PC-3 (cell line): ENCODE measurements at regions not wholly inside any gene's neighbourhood (a gene's known extent, or its start where the extent isn't known, plus 50 kb on each side); places are given as distances from the start of the nearest gene placed in this dataset.

ENCODE experiments used
- CTCF ChIP-seq: fragments of 300-600 bp; sonication (generic); conservative IDR thresholded peaks from 2 replicates; pipeline ENCODE4 v1.5.1; 2017; ENCODE audit warnings: antibody characterized with exemption, low read depth, mild to moderate bottlenecking, low read length
- EZH2 ChIP-seq: fragments of 300-600 bp; sonication (generic); IDR thresholded peaks from one replicate; pipeline ENCODE4 v1.6.1; 2017; ENCODE audit warnings: antibody characterized with exemption, mild to moderate bottlenecking, low read length; ENCODE audit not compliant: unreplicated experiment
- EZH2phosphoT487 ChIP-seq: fragments of 300-600 bp; sonication (generic); IDR thresholded peaks from 2 replicates; pipeline ENCODE4 v1.6.1; 2018; ENCODE audit warnings: mild to moderate bottlenecking, antibody characterized with exemption, low read length, borderline replicate concordance

GRCh38 chr1:218073062-218073461, 212.0 kb upstream of the RRP15 start:
- TF ChIP-seq EZH2 (no peak), CTCF (no peak), EZH2phosphoT487 (no peak)
